GM21737 (cell line): ENCODE measurements at regions not wholly inside any gene's neighbourhood (a gene's known extent, or its start where the extent isn't known, plus 50 kb on each side); places are given as distances from the start of the nearest gene placed in this dataset.
"Not testable (repeated sequence)": the region's sequence is repeated elsewhere in the genome, so short reads cannot be mapped to it uniquely, and the experiment has no call there.

Experiments used
- ATAC-seq: cut with Tn5 transposase; IDR thresholded peaks from one replicate; pipeline ENCODE4 v1.9.1; 2021; ENCODE audit warnings: mild to moderate bottlenecking, moderate library complexity; ENCODE audit not compliant: unreplicated experiment

GRCh38 chr10:38356527-38356926 is 262.4 kb downstream of the ZNF37A start:
- peak; percentile 35 for ATAC-seq

GRCh38 chr10:38362514-38362913 is 268.4 kb downstream of the ZNF37A start:
- not testable (repeated sequence) for ATAC-seq

GRCh38 chr10:38364073-38364472 is 269.9 kb downstream of the ZNF37A start:
- not testable (repeated sequence) for ATAC-seq

GRCh38 chr10:38365917-38366316 is 271.8 kb downstream of the ZNF37A start:
- not testable (repeated sequence) for ATAC-seq

- ATAC-seq: not testable (repeated sequence)
Observed at GRCh38 chr10:38383800-38384199, 289.7 kb downstream of the ZNF37A start.

- not testable (repeated sequence) for ATAC-seq
Observed at GRCh38 chr10:38386869-38387268, 292.7 kb downstream of the ZNF37A start.

- ATAC-seq: not testable (repeated sequence)
Observed at GRCh38 chr10:38390725-38391124, 296.6 kb downstream of the ZNF37A start.

- ATAC-seq: not testable (repeated sequence)
Observed at GRCh38 chr10:38395465-38395864, 301.3 kb downstream of the ZNF37A start.

GRCh38 chr10:38396178-38396954 is 302.2 kb downstream of the ZNF37A start:
- not testable (repeated sequence) for ATAC-seq

GRCh38 chr10:38401565-38401964 is 307.4 kb downstream of the ZNF37A start:
- not testable (repeated sequence) for ATAC-seq

GRCh38 chr10:38402442-38403346 is 308.6 kb downstream of the ZNF37A start:
- peak; percentile 99 for ATAC-seq

- ATAC-seq: not testable (repeated sequence)
Observed at GRCh38 chr10:38403347-38404117, 309.4 kb downstream of the ZNF37A start.

- ATAC-seq: not testable (repeated sequence)
Observed at GRCh38 chr10:38423634-38424033, 329.5 kb downstream of the ZNF37A start.

GRCh38 chr10:38430242-38430641 is 336.1 kb downstream of the ZNF37A start:
- not testable (repeated sequence) for ATAC-seq

- not testable (repeated sequence) for ATAC-seq
Observed at GRCh38 chr10:38437359-38437758, 343.2 kb downstream of the ZNF37A start.

- ATAC-seq: not testable (repeated sequence)
Observed at GRCh38 chr10:38448614-38449355, 354.6 kb downstream of the ZNF37A start.

GRCh38 chr10:38449618-38450017 is 355.5 kb downstream of the ZNF37A start:
- ATAC-seq: not testable (repeated sequence)

- not testable (repeated sequence) for ATAC-seq
Observed at GRCh38 chr10:38450372-38451057, 356.4 kb downstream of the ZNF37A start.

GRCh38 chr10:38451306-38451967 is 357.3 kb downstream of the ZNF37A start:
- ATAC-seq: not testable (repeated sequence)
